ENCODE measurements at regions not wholly inside any gene's neighbourhood (a gene's known extent, or its start where the extent isn't known, plus 50 kb on each side); places are given as distances from the start of the nearest gene placed in this dataset.

GRCh38 chr7:115229401-115230105 lies 307.7 kb downstream of the MDFIC start:
- Histone ChIP-seq H2AFZ (ENCODE audit: low read depth, low read length) (no peak overlapping the region), H3K79me2 (ENCODE audit: control insufficient read depth, insufficient read depth, low read length) (no peaks in the 10 kb centered on the region), H3K4me2 (ENCODE audit: insufficient read depth, low read length) (no peak overlapping the region), H3K4me1 (replicated peaks in 1 of 2; ENCODE audit: control insufficient read depth in 2 of 2, insufficient read depth in 2 of 2, low read length in 2 of 2) (no peaks in the 10 kb centered on the region), H3K9me1 (ENCODE audit: control insufficient read depth, insufficient read depth, low read length) (no peaks in the 10 kb centered on the region), H3K4me3 (no peak overlapping the region), H3K27me3 (ENCODE audit: control insufficient read depth in 2 of 2, insufficient read depth in 2 of 2, low read length in 2 of 2) (no peaks in the 10 kb centered on the region), H3K9me3 (replicated peaks; ENCODE audit: control insufficient read depth, insufficient read depth, low read depth, low read length) (peaks cover 5% of the 10 kb centered on the region), H3K36me3 (ENCODE audit: control insufficient read depth, insufficient read depth, low read length) (no peaks in the 10 kb centered on the region), H3K9ac (ENCODE audit: insufficient read depth in 1 of 2, low read depth in 2 of 2, low read length in 2 of 2) (no peak overlapping the region), H4K20me1 (replicated peaks; ENCODE audit: control insufficient read depth, insufficient read depth, low read length) (no peaks in the 10 kb centered on the region), H3K27ac (ENCODE audit: extremely low read depth, low read depth, low read length) (no peak overlapping the region)
- DNase-seq (ENCODE audit: extremely low read depth in 1 of 4, low spot score in 3 of 4) = no peak
- no peak for FAIRE-seq
- 0% methylated on average over 8 of the region's 8 CpGs for WGBS (ENCODE audit: insufficient coverage, low coverage, missing lambda C conversion rate)
- POLR2A ChIA-PET = no interaction called here
- TF ChIP-seq SNAPC5 (CRISPR knock-in tag; IDR thresholded peaks at IDR 0.05) (no peak), MCM3 (IDR thresholded peaks at IDR 0.05) (no peak), ZNF224 (CRISPR knock-in tag; IDR thresholded peaks at IDR 0.05) (no peak), CBX2 (IDR thresholded peaks at IDR 0.05; ENCODE audit: insufficient read depth, low read length, poor library complexity, severe bottlenecking) (no peak), PTTG1 (tag; IDR thresholded peaks at IDR 0.05; ENCODE audit: low read depth) (no peak), SMAD1 (IDR thresholded peaks at IDR 0.05; ENCODE audit: low read depth, low read length, partially characterized antibody) (no peak)
- intact Hi-C loops (cut with micrococcal nuclease) (no loop called here), in situ Hi-C loops (cut with MboI) (no loop called here)
- CTCF ChIA-PET (ENCODE audit: low intra/inter-chr PET ratio) = no interaction called here
- BruUV-seq (replicated peaks) = no TSS peak
- no peak for ATAC-seq
